Esophagus squamous epithelium (tissue), 4 donors: ENCODE measurements at regions not wholly inside any gene's neighbourhood (a gene's known extent, or its start where the extent isn't known, plus 50 kb on each side); places are given as distances from the start of the nearest gene placed in this dataset.

ENCODE experiments used
- CTCF ChIP-seq, 6 experiments: fragments of 450-650 bp in 4 of 6; fragments of 200-600 bp in 2 of 6; sonication (generic) in 2 of 6; IDR thresholded peaks; one replicate each; pipeline ENCODE4 v1.5.1; 2016 to 2019; ENCODE audit warnings: antibody characterized with exemption in 6 of 6, mild to moderate bottlenecking in 4 of 6, moderate library complexity in 4 of 6
- POLR2A ChIP-seq, 4 donors: fragments of 450-650 bp; IDR thresholded peaks; one replicate each; pipeline ENCODE4 v1.6.1; 2017; ENCODE audit warnings: antibody characterized with exemption in 4 of 4, mild to moderate bottlenecking in 4 of 4, moderate library complexity in 3 of 4

DNA sequence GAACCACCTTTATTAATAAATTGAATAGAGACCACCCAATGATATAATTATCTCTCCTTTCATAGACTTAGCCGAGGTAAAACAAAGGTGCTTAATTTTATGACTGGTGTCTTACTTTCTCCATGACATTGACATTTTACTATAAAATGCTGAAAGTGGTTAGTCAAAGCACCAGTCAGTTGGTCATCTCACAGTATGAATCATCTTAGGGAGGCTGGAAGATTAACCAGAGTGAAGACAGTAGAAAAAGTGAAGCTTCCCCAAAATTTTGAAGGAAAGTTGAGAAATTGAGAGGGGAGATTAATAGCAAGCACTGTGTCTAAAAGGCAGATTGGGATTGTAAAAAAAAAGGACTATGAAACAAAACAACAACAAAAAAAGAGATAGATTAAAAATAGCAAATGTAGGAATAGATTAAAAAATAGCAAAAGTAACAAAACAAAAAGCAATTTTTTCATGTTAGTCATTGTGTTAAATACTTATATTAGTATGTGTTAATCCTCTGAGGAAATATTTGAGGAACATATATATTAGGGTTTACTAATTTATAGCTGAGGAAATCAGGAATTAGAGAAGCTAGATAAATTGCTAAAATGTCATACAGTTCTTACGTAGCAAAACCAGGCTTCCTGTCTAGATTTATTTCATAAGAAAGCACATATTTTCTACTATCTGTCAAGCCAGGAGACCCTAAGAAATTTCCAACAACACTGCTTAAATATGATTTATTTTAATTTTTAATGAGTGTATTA, 557.3 kb upstream of the ANO5 start:
- TF ChIP-seq POLR2A (IDR thresholded peaks at IDR 0.05) (no peak), CTCF (IDR thresholded peaks at IDR 0.05) (no peak)
